ENCODE measurements at regions not wholly inside any gene's neighbourhood (a gene's known extent, or its start where the extent isn't known, plus 50 kb on each side); places are given as distances from the start of the nearest gene placed in this dataset.
"Not testable (repeated sequence)": the region's sequence is repeated elsewhere in the genome, so short reads cannot be mapped to it uniquely, and the experiment has no call there.

- no peak overlapping the region for H3K4me3 Mint-ChIP-seq
- H3K27me3 Mint-ChIP-seq (ENCODE audit: low read depth): no peaks in the 10 kb centered on the region
- peaks cover 3% of the 10 kb centered on the region for H3K4me1 Mint-ChIP-seq
- TF ChIP-seq, protein P1, sequence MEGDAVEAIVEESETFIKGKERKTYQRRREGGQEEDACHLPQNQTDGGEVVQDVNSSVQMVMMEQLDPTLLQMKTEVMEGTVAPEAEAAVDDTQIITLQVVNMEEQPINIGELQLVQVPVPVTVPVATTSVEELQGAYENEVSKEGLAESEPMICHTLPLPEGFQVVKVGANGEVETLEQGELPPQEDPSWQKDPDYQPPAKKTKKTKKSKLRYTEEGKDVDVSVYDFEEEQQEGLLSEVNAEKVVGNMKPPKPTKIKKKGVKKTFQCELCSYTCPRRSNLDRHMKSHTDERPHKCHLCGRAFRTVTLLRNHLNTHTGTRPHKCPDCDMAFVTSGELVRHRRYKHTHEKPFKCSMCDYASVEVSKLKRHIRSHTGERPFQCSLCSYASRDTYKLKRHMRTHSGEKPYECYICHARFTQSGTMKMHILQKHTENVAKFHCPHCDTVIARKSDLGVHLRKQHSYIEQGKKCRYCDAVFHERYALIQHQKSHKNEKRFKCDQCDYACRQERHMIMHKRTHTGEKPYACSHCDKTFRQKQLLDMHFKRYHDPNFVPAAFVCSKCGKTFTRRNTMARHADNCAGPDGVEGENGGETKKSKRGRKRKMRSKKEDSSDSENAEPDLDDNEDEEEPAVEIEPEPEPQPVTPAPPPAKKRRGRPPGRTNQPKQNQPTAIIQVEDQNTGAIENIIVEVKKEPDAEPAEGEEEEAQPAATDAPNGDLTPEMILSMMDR (IDR thresholded peaks at IDR 0.05; ENCODE audit: unreplicated experiment): no peak
- H3K36me3 Mint-ChIP-seq: no peaks in the 10 kb centered on the region
- no peak overlapping the region for H3K27ac Mint-ChIP-seq
- no peak for DNase-seq (ENCODE audit: low spot score in 2 of 2, unreplicated experiment in 2 of 2)
- H3K9me3 Mint-ChIP-seq: no peaks in the 10 kb centered on the region
These were observed 569.4 kb downstream of the MEI4 start for GRCh38 chr6:78222226-78222625.

DNA sequence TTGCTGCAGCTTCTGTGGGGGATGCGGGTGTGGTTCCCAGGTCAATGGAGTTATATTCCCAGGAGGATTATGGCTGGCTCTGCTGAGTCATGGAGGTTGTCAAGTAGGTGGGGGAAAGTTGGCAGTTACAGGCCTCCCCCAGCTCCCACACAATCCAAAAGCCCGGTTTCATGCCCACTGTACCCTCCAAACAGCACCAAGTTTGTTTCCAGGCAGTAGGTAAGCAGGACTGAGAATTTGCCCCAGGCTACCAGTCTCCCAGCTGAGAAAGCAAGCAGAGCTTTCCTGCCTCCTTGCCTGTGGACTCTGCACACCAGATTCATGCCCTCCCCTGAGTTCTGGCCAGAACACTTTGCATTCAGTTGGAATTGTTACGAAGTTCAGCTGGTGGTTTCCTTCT is 578.2 kb downstream of the MEI4 start:
- TF ChIP-seq, protein P1 (IDR thresholded peaks at IDR 0.05; ENCODE audit: unreplicated experiment): no peak
- peaks cover 17% of the 10 kb centered on the region for H3K9me3 Mint-ChIP-seq
- H3K4me3 Mint-ChIP-seq: no peak overlapping the region
- no peaks in the 10 kb centered on the region for H3K27me3 Mint-ChIP-seq (ENCODE audit: low read depth)
- H3K27ac Mint-ChIP-seq: no peak overlapping the region
- DNase-seq (ENCODE audit: low spot score in 2 of 2, unreplicated experiment in 2 of 2): no peak
- no peaks in the 10 kb centered on the region for H3K4me1 Mint-ChIP-seq
- H3K36me3 Mint-ChIP-seq: no peaks in the 10 kb centered on the region

GRCh38 chr6:78243519-78243918 is 590.7 kb downstream of the MEI4 start:
- TF ChIP-seq, protein P1 (IDR thresholded peaks at IDR 0.05; ENCODE audit: unreplicated experiment): no peak

GRCh38 chr6:78251931-78252330 is 599.1 kb downstream of the MEI4 start:
- TF ChIP-seq, protein P1 (IDR thresholded peaks at IDR 0.05; ENCODE audit: unreplicated experiment): no peak
- H3K9me3 Mint-ChIP-seq: no peaks in the 10 kb centered on the region
- no peak for DNase-seq (ENCODE audit: low spot score in 2 of 2, unreplicated experiment in 2 of 2)
- no peak overlapping the region for H3K27ac Mint-ChIP-seq
- H3K4me3 Mint-ChIP-seq: no peak overlapping the region
- H3K27me3 Mint-ChIP-seq (ENCODE audit: low read depth): no peaks in the 10 kb centered on the region
- no peaks in the 10 kb centered on the region for H3K36me3 Mint-ChIP-seq
- peaks cover 4% of the 10 kb centered on the region for H3K4me1 Mint-ChIP-seq

More at GRCh38 chr6:78243519-78243918, 590.7 kb downstream of the MEI4 start:
- Mint-ChIP-seq H3K4me3 (no peak overlapping the region), H3K4me1 (no peaks in the 10 kb centered on the region), H3K27ac (no peak overlapping the region), H3K27me3 (ENCODE audit: low read depth) (no peaks in the 10 kb centered on the region), H3K9me3 (peaks cover 15% of the 10 kb centered on the region), H3K36me3 (no peaks in the 10 kb centered on the region)
- no peak for DNase-seq (ENCODE audit: low spot score in 2 of 2, unreplicated experiment in 2 of 2)

DNA sequence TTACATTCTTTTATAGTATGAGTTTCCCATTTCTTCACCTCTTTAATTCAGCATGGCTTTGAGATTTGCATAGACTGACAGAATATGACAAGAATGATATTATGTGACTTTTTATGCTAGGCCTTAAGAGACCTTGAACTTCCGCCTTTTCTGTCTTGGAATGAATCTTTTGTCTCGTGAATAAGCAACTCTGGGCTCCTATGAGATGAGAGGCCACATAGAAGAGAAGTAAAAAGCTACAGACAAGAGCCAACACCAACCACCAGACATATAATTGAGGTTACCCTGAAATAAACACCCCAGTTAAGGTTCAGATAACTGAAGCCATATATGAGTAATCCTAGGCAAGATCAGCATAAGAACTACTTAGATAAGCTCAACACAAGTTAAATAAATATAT is 600.8 kb downstream of the MEI4 start:
- H3K36me3 Mint-ChIP-seq: no peaks in the 10 kb centered on the region
- no peak for DNase-seq (ENCODE audit: low spot score in 2 of 2, unreplicated experiment in 2 of 2)
- H3K27me3 Mint-ChIP-seq (ENCODE audit: low read depth): no peaks in the 10 kb centered on the region
- H3K4me1 Mint-ChIP-seq: peaks cover 4% of the 10 kb centered on the region
- H3K27ac Mint-ChIP-seq: no peak overlapping the region
- H3K4me3 Mint-ChIP-seq: no peak overlapping the region
- H3K9me3 Mint-ChIP-seq: no peaks in the 10 kb centered on the region
- TF ChIP-seq, protein P1 (IDR thresholded peaks at IDR 0.05; ENCODE audit: unreplicated experiment): no peak

DNA sequence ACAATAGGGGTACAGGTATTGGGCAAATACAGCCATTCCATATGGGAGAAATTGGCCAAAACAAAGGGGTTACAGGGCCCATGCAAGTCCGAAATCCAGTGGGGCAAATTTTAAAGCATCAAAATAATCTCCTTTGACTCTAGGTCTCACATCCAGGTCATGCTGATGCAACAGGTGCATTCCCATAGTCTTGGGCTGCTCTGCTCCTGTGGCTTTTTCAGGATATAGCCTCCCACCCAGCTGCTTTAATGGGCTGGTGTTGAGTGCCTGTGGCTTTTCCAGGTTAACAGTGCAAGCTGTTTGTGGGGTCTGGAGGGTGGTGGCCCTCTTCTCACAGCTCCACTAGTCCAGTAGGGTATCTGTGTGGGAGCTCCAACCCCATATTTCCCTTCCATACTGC is 607.1 kb downstream of the MEI4 start:
- TF ChIP-seq, protein P1 (IDR thresholded peaks at IDR 0.05; ENCODE audit: unreplicated experiment): no peak
- Mint-ChIP-seq H3K4me3 (no peak overlapping the region), H3K27ac (no peak overlapping the region), H3K27me3 (ENCODE audit: low read depth) (no peaks in the 10 kb centered on the region), H3K36me3 (no peaks in the 10 kb centered on the region), H3K4me1 (no peaks in the 10 kb centered on the region), H3K9me3 (no peaks in the 10 kb centered on the region)
- DNase-seq (ENCODE audit: low spot score in 2 of 2, unreplicated experiment in 2 of 2): no peak

- not testable (repeated sequence) for H3K4me1 Mint-ChIP-seq; H3K27ac Mint-ChIP-seq; H3K4me3 Mint-ChIP-seq; H3K27me3 Mint-ChIP-seq (ENCODE audit: low read depth); H3K9me3 Mint-ChIP-seq; DNase-seq (ENCODE audit: low spot score in 2 of 2, unreplicated experiment in 2 of 2); H3K36me3 Mint-ChIP-seq
These were observed 606.9 kb upstream of the IRAK1BP1 start for GRCh38 chr6:78260427-78260826.

Measured in mesothelial cell of epicardium (in vitro differentiated cells).